ENCODE measurements at regions not wholly inside any gene's neighbourhood (a gene's known extent, or its start where the extent isn't known, plus 50 kb on each side); places are given as distances from the start of the nearest gene placed in this dataset.

- no peak for DNase-seq (ENCODE audit: low read depth)
These were observed 54.0 kb upstream of the ADRA1D start for GRCh38 chr20:4303136-4303535.

DNA sequence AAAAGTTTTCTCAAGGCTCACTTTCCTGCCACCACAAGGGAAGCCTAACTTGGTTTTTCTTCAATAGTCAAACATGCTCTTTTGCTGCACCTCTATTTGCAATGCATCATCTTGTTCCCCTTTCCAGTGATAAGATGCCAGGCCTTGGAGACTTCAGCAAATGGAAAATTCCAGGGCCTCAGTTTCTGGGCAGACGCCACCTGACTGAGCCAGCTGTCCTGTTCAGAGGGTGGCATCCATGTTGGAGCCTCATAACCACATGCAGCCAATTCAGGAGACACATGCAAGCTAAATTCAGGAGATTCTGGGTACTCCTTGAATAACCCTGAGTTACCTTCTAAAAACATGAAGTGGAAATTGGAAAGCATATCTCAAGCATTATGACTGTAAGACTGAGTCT lies 51.8 kb upstream of the ADRA1D start:
- DNase-seq (ENCODE audit: low read depth) = no peak

- DNase-seq (ENCODE audit: low read depth) = no peak
These were observed 51.3 kb upstream of the ADRA1D start for GRCh38 chr20:4300401-4300800.

DNA sequence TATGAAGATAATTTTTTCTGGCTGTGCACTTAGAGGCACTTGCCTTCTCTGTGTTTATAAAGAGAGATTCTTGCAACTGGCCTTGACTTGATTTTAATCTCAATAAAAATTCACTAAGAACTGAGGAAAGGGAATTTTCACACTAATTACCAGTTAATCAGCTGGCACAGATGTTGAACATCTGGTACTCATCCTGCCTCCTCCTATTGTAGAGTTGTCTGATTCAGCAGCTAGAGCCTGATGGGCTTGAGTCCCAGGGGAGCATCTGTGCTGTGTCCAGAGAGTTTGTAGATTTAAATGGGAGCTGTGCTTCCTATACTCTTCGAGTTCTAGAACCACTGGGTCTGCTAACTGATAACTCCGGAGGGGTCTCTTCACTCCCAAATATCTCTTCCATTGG lies 50.7 kb upstream of the ADRA1D start:
- no peak for DNase-seq (ENCODE audit: low read depth)

DNA sequence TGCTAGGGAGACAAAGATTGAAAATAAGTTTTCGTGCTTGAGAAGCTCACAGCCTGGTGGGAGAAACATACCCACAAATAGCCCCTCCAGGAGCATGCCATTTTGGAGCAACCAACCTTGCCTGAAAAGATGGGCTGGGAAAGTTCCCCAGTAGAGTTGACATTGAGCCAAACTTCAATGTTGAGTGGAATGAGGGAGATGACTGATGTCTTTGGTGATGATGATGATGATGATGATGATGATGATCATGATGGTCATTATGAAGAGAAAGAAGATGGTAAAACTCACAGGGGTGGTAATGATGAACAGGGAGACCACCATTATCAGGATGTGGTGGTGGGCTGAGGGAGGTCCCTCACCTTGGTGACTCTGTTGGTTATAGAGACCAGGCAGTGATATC lies 50.1 kb upstream of the ADRA1D start:
- no peak for DNase-seq (ENCODE audit: low read depth)
